ENCODE measurements at regions not wholly inside any gene's neighbourhood (a gene's known extent, or its start where the extent isn't known, plus 50 kb on each side); places are given as distances from the start of the nearest gene placed in this dataset.
"Not testable (repeated sequence)": the region's sequence is repeated elsewhere in the genome, so short reads cannot be mapped to it uniquely, and the experiment has no call there.

DNA sequence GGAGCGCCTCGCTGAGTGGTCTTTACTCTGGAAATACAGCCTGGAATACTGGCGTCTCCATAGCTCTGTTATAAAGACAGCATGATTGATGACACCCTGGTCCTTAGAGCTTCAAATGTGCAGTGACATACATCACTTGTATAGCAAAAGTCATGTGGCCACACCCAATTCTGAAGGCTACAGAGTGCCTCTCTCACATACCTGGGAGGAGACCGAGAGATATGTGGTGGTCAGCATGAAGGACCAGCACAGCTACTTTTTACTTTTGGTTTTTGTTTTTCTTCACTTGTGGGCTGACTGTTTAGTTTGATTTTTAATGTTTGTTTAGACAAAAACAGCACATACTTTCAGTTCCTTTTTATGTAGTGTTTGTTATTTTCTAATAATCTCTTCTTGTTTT, 938.5 kb upstream of the SOX11 start:
- DNase-seq: no peak

DNA sequence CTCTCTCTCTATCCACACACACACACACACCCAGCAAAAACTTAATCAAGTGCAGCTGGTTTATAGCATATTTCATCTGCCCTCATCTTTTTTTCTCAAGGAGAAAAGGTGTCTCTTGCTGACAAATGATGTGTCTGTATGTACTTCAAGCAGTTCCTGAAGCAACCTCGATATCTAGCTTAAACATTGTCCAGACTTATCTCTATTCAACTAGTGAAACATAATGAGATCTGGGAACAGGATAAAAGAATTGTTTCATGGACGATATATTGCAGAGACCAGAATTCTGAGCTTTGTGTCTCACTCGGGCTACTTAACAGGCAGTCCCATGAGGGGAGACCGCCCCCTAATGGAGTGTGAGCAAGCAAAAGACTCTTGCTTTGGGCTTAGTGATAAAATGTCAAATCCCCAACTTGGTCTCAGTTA, 929.2 kb upstream of the SOX11 start:
- DNase-seq: no peak

DNA sequence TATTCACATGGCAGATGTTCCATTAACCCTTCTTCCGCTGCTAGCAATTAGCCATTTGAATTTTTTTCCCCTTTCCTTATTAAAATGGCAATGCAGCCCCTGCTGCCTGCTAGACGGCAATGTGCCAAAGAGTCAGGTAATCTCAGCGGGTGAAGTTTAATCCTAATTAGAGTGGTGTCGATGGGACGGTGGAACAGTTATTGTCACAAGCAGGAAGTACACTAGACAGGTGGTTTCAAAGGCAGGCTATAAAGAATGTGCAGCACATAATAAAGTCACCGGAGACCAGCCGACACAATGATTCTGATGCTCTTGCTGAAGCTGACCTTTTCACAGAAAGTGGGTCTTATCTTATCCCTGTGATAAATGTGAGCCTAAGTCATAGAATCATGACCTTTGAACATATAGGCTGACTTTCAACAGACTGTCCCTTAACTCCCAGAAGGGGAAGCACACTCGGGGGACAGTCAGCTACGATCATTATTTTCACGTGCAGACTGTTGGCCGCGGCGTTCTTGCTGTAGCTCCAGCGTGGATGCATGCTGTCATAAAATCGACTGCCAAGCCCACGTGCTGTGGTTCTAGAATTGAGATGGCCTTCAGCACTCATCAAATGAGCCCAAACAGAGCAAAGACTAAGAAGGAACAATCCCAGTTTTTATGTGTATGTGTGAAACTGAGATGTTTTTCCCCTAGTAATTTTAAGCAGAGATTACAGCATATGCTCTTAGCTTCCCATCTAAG, 926.2 kb upstream of the SOX11 start:
- no peak for DNase-seq

DNA sequence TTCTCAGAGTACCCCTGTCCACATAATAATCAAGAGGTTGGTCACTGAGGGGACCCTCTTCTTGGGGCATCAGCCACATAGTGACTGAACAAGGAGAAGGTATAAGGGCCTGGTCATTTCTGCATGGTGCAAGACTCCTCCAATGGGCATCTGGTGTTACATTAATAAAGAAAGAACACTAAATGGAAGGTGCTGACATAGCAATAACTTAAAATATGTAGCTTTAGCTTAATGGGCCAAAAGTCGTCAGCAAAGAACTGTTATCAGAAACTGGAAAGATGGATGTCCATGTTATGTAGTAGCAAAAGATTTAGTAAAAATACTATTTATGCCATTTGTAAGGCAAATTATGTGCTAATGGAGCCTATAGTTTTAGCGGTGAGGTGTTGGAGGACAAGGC, 916.5 kb upstream of the SOX11 start:
- DNase-seq: no peak

DNA sequence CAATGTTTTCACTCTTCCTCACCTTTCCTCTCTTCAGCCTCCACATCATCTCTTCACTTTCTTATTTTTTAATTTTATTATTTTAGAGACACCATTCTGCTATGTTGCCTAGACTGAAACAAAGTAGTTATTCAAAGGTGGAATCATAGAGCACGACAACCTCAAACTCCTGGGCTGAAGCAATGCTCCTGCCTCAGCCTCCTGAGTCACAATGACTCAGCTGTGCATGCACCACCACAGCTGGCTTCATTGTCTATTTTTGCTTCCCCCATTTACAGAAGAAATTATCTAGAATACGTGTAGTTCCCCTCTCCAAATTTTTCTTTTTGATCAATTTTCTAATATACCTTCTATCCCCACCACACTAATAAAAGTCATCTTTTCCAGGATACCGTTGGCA, 911.5 kb upstream of the SOX11 start:
- DNase-seq: no peak

DNA sequence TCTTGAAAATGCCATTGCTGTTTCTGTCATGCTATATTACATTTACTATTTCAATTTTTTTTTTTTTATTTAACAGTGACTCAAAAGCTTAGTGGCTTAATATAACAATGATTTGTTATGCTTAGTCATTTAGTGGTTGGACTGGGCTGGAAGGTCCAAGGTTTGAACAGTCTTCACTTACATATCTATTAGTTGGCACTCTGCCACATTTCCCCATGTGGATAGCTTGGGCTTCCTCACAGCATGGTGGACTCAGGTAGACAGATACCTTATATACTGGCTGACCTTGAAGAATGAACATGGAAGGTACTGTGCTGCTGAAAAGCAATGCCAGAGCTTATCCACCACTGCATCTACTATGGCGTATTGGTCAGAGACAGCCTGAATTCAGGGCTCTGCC, 909.5 kb upstream of the SOX11 start:
- DNase-seq: no peak

DNA sequence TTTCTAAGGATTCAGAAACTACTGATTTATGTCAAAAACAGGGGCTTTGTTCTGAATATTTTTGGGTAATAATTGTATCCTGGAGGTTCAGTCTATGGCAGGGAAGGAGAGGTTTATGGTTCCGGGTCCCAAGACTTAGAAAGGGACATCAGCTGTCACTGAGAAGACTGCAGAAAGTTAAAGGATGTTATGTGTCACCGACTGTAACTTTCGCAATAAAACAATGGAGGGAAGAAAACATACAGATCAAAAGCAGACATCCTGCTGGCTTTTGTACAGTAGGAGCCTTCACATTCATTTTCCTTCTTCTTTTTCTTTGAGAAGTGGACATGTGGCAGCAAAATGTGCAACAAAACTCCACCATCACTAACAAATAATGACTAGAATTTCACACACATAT, 900.7 kb upstream of the SOX11 start:
- no peak for DNase-seq

DNA sequence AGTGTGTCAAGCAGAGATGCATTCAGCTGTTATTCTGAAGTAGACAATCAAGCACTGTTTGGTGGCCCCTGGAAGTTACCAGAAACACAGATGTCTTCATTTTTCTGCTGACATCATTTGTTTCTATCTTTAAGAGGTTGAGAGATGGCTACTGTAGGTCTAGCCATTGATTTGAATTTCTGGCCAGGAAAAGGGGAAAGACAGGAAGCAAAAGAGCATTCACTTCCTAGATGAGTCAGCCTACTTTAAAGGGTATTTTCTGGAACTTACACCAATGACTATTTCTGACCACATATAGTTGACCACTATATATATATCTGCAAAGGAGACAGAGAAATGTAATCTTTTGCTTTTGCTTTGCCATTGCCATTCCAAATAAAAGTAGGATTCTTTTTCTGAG, 900.1 kb upstream of the SOX11 start:
- DNase-seq: no peak

DNA sequence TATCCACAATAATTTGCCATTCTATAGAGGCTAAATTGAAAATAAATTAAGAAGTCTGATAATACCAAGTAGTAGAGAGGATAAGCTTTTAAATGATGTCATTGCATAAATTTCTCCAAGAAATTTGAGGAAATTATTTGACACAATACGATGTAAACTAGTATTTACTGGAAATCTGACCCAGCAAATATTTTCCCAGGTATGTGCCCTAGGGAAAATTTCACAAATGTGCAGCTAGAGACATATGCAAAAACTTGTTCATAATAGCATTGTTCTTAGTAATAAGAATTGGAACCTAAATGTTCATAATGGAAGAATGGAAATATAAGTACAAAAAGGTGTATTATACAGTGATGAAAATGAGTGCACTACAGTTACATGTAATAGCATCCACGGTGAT, 888.8 kb upstream of the SOX11 start:
- DNase-seq: no peak

DNA sequence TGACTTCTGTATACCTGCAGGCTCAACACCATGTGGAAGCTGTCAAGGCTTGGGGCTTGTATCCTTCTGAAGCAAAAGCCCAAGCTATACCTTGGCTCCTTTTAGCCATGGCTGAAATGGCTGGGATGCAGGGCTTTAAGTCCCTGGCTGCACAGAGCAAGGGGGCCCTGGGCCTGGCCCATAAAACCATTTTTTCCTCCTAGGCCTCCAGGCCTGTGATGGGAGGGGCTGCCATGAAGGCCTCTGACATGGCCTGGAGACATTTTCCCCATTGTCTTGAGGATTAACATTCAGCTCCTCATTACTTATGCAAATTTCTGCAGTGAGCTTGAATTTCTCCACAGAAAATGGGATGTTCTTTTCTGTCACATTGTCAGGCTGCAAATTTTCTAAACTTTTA, 878.0 kb upstream of the SOX11 start:
- DNase-seq: not testable (repeated sequence)

DNA sequence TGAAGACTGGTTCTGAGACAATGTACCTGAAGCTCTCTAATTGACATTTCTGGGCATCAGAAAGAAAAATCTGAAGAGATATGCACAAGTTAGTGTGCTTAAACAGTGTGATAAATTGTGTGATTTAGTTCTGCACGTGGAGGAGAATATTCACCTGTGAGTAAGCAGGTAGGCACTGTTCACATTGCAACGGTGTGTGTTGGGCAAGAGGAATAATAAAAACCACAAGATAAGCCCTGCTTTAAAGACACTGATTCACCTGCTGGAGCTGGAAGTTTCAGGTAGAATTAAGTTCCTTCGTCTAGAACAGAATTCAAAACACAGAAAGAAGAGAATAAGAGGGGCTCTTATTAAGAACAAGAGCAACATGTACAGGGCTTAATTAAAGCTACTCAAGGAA, 864.3 kb upstream of the SOX11 start:
- no peak for DNase-seq

DNA sequence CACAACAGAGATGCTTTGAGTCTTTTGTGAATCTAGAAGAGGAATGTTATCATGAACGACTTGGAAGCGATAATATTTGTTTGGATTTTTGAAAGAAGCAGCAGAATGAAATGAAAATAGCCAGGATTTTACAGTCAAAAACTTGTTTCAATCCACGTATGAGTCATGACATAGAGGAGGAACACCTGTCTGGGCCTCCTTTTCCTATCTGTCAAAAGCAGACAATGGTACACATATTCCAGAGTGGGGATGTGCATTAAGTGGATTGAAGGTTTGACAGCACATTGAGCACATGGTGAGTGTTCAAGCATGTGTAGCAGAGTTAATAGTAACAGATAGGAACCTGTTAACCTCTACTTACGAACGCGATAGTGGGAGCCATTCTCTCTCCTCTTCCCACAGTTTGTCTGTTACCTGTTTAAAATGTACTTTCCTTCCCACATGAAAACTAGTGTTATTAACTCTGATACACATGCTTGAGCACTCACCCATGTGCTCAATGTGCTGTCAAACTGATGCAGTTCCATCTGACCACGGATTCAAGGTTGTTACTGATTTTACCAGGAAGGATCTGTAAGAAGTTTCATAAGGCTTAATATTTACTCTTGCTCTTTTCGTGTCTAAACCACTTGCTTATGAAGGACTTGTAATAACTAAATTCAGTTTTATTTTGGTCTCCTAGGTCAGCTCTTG, 863.4 kb upstream of the SOX11 start:
- DNase-seq: no peak

DNA sequence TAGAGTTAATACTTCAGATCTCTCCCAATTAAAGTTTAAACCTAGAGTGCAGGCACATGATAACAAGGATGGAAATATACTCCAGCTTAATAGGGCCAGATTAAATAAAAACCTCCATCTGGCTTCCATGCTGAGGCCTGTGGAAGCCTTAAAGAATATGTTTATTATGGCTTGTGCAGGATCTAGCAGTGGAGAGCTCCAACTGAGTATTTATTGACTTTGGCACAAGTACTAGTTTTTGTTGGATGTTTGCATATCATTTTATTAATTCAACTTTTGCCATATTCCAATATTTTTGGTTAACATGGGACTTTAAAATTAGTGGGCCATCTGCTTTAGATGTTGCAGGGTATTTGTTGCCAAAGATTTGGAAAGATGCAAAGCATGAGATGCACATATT, 860.4 kb upstream of the SOX11 start:
- DNase-seq: no peak

DNA sequence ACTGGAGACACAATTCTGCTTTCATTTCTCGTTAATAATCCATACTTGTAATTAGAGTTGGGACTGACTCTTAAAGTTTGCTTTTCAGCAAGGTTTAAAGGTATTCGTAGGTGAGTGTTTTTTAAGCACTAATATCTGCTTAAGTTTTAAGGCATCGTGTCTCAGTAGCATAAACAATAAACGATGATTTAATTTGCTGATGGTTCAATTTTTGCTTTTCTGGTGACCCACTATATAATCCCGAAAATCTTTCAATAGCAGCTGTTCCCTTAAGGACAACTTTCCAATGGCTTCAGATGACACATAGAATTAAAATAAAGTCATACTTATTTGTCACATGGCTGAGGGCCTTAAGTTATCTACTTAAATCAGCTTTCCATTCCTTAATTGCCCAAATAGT, 859.5 kb upstream of the SOX11 start:
- DNase-seq: no peak

DNA sequence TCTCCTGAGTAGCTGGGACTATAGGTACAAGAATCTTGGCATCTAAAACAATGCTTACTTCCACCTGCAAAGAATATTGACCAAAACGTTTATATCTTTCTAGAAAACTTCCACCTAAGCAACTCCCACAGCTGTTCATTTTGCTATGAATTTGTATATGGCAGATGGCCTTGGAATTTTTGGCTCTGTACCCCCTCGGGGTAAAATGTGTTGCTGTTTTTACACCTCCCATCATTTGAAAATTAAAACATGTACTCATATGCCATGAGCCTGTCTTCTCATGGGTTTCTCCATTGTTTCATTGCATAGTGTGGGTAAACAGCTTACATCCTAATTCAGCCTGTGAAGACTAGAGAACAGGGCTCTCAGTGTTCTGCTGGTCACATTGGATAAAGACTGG, 853.6 kb upstream of the SOX11 start:
- DNase-seq: no peak

DNA sequence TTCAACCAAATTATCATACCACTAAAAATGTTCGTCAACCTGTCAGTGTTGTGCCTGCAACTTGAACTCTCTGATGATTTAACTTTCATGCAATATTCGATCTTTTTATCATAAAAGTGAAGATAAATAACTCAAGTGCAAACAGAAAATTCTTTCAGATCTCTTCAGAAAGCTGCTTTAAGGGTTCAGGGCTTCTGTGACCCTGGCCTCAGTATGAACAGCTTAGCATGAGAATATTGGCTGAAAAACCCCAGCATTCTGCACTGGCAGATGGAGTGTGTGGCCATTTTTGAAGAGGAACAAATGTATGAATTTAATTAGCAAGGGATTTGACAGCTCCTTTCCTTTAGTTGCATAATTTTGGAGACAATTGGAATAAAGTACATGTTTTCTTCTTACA, 851.4 kb upstream of the SOX11 start:
- DNase-seq: no peak

DNA sequence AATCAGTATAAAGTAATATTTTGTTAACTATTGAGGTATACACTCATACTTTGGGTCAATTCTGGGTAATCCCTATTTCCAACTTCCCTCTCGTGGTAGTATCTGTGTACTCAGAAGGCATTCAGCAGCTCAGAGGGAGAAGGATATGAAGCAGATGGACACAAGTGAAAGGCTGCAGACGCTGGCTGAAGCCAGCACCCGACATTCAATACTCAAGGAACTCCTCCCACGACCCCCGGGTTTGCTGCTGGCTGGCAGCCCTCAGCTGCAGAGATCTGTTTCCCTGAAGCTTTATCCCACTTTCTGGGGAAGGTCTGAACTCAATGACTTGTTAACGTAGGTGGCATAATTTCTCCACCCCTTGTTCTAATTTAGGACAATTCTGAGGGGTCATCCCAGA, 847.3 kb upstream of the SOX11 start:
- DNase-seq: no peak

DNA sequence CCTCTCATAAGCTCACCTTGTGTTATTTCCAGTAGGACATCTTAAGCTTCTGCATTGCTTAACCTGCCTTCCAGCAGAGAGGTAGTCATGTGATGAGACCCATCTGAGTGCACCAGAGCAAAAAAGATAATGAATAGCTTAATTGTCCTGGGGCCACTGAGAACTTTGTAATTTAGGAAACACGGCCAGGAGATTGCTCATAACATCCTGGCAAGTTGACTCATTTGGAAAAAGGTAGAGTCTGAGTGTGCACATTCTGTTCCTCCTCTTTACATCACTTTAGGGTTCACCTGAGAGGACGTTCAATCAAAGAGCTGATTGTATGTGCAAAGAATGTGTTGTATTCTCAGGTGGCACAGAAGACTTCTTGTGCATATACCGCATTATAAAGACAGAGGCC, 830.2 kb upstream of the SOX11 start:
- DNase-seq: no peak

DNA sequence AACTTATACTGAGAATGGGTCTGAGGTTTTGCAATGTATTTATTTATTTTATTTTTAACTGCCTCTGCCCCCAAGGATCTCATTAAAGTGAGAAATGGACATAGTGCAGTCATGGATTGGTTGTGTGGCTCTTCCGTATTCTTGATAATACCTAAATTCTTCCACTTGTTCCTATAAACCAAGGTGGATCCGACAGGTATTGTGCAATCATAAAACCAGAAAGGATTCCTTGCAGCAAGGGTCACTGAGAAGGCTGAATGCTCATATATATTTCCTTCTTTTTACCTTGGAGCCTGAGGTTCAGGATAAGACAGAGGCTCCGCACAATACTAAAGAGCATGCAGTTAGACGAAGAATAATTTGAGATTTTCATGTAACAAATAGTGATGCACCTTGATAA, 826.0 kb upstream of the SOX11 start:
- DNase-seq: no peak

DNA sequence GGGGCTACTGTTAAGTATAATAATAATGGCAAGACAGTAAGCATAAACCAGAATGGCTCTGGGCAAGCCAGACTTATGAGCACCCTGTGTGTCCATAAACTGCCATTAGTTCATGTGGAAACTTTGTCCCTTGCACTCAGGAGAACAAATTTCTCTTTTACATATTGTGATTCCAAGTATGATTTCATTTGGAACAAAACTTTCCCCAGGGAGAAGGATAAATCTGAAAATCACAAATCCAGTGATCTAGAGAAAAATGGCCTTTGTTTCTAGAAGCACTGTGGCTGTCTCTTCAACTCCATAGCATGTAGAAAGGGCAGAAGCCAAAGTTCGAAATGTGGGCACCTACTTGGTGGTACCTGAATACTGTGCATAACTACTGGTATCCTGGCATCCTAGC, 823.7 kb upstream of the SOX11 start:
- DNase-seq: no peak

DNA sequence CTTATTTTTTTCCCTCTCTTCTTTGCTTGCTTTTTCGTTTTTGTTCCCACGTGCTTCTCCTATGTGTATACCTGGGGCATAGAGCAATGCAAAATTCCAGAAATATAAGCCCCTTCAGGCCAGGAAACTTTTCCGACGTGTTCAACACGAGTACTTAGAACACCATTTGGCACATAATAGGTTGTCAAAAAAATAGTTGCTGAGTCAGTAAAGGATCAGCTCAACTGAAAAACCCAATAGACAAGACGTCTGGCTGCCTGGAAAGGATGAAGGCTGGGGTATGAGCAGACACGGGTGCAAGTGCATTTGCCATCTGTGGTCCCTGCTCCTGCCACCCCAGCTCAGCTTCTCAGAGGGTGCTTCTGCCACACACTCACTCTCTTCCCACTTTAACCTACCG, 823.0 kb upstream of the SOX11 start:
- DNase-seq: no peak

DNA sequence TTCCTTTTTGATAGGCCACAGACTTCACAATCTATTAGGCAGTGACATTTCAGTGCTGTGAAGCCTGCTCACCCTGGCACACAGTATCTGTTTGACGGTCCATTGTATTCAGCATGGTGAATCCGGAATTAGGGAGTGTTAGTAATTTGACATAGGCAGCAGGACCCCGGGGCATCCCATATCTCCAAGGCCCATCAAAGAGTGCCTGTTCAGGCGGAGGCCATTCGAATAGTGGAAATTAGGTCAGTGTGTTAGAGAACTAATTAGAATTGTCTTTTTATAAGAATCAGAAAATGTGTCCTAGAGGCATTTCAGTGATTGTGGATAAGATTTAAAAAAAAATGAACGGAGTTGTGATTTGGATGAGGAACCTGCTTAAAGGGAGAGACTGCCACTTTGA, 818.8 kb upstream of the SOX11 start:
- no peak for DNase-seq

DNA sequence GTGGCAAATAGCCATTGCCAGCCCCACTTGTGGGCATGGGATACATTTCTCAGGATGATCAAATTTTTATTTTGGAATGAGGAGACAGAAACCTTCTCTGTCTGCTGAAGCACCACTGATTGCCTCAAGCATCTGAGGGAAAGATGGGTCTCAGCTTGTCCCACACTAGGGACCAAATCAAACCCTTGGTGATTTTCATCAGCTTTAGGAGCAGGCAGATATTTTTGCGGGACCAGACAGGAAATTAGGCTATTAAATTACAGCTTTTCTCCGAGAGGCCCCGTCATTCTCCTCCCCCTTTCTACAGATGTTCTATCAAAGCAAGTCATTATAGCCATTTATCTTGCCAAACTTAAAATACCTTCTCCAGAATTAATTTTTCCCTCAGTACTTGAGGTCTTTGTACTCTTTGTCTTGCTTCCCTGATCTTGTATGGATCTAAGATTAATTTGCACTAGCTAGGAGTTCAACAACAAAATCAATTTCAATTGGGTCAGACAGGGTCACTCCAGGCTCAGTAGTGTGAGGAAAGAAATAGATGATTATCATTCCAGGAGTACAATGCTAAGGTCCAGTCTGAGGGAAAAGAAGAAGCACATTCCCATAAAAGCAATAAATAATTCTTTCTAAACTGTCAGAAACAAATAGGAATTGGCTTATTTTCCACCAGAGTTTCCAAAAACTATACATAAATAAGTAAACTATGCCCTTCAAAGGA, 818.1 kb upstream of the SOX11 start:
- no peak for DNase-seq

DNA sequence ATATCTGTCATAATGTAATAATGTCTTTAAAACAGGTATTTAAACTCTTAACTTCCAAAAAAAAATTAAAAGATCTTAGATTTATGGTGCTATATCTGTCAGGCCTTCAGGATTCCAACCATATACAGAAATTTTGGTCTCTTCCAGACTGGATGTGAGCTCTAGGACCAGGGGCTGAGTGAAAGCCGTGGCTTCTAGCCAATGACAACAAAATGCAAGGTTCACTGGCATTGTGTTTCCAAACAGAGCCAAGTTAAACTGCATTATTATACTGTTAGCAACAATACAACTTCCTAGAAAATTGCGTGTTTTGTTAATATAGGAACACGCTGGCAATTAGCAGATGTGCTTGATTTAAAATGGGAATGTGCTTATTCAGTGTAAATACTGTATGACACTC, 809.8 kb upstream of the SOX11 start:
- no peak for DNase-seq
